GM12865 (cell line): ENCODE measurements at regions not wholly inside any gene's neighbourhood (a gene's known extent, or its start where the extent isn't known, plus 50 kb on each side); places are given as distances from the start of the nearest gene placed in this dataset.

Experiments used
- DNase-seq: peaks from one replicate; pipeline ENCODE4 v3.0.0; 2010; ENCODE audit warnings: low read depth
- H3K4me3 ChIP-seq: 2 replicates; pipeline ENCODE4 v1.5.1; 2011; ENCODE audit warnings: mild to moderate bottlenecking, low read depth, low read length, control low read depth
- TF ChIP-seq, protein P1 (sequence below): IDR thresholded peaks from 2 replicates; pipeline ENCODE4 v1.5.1; 2011; ENCODE audit warnings: low read length, control low read depth, low read depth, inconsistent platforms; ENCODE audit not compliant: insufficient read depth; ENCODE audit errors: missing control alignments

DNA sequence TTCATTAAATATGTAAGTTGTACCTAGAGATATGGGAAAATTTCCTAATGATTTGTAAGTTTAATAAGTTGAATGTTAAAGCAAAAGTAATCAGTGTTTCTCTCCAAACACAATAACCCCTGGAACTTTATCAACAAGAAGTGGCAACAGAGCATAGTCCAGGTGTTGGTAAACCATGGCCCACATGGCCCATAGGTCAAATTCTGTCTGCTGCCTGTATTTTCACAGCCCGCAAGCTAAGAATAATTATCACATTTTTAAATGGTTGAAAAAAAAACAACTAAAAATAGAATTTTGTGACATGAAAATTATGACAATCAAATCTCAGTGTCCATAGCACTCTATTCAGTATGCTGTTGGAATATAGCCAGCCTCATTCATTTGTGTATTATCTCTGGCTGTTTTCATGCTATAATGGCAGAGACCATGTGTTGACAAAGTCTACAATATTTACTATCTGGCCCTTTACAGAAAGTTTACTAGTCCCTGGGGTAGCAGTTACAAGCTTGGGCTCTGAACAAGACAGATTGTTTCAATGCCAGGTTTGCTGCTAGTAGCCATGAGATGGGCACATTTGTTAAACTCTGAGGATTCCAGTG, 395.8 kb downstream of the GASK1B start:
- DNase-seq: no peak
- no peak overlapping the region for H3K4me3 ChIP-seq
- TF ChIP-seq, protein P1, sequence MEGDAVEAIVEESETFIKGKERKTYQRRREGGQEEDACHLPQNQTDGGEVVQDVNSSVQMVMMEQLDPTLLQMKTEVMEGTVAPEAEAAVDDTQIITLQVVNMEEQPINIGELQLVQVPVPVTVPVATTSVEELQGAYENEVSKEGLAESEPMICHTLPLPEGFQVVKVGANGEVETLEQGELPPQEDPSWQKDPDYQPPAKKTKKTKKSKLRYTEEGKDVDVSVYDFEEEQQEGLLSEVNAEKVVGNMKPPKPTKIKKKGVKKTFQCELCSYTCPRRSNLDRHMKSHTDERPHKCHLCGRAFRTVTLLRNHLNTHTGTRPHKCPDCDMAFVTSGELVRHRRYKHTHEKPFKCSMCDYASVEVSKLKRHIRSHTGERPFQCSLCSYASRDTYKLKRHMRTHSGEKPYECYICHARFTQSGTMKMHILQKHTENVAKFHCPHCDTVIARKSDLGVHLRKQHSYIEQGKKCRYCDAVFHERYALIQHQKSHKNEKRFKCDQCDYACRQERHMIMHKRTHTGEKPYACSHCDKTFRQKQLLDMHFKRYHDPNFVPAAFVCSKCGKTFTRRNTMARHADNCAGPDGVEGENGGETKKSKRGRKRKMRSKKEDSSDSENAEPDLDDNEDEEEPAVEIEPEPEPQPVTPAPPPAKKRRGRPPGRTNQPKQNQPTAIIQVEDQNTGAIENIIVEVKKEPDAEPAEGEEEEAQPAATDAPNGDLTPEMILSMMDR: no peak

DNA sequence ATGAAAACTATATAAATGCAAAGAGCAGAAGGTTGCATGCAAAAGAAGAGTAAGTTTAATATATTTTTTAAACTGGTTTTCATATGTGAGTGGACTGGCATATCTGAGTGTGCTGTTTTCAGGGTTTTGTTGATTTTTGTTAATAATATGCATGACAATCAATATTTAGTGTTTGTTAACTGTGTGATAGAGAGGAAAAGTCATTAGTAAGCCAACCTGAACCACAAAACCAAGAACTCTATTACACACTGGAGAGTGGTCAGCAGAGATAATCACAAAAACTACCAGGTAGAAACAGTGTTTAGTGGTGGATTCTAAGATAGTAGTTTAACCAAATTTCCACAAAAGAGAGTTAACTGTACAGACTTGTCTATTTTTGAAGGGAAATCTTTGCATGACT, 396.9 kb downstream of the GASK1B start:
- no peak for DNase-seq
- H3K4me3 ChIP-seq: no peak overlapping the region
- TF ChIP-seq, protein P1: no peak

DNA sequence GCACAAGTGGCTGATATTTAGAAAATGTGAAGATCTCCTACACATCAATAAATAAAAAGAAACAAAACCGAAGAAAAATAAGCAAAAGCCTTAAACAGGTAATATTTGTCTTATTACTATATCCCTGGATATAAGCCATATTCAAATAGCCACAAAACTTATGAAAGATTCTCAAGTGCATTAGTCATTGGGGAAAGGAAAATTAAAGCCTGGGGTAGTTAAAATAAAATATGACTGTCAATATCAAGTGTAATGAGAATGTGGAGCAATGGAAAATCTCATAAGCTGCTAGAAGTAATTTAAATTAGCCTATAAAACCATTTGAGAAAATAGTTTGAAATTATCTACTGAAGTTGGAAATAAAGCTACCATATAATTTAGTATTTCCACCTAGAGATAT, 399.9 kb downstream of the GASK1B start:
- H3K4me3 ChIP-seq: no peak overlapping the region
- DNase-seq: no peak
- TF ChIP-seq, protein P1: no peak

DNA sequence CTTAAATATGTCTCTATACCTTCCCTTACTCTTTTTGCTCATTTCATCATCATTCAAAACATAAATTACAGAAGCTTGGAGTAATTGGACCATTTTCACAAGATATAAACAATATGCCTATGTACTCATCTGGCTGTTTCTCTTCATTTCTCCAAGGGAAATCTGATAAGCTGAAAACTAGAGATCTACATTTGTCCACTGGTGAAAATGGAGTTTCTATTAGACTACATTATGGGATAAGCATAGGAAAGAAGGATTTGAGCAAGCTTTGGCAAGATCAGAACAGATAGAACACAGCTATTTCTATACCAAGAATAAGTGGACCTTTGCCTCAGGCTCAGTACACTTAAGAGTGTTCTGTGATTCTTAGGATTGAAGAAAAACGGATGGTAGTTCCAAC, 404.4 kb downstream of the GASK1B start:
- H3K4me3 ChIP-seq: no peak overlapping the region
- no peak for DNase-seq
- TF ChIP-seq, protein P1: no peak

DNA sequence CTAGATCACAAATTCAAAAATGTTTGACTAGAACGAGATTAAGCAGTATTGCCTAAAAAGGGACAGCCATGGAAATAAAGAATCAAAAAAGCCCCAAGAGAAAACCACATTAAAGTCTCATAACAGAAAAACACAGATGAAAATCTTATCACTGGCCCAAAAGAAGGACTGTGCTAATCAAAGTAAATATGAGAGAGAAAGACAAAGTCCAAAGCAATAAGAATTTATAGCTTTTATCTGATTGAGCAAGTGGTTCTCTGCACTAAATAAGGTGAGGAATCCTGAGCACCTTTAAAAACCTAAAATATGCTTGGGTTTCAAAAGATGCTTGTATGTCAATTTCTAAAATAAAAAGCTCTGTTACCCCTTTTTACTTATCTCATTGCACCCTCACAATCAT, 409.3 kb downstream of the GASK1B start:
- TF ChIP-seq, protein P1: no peak
- H3K4me3 ChIP-seq: no peak overlapping the region
- DNase-seq: no peak

DNA sequence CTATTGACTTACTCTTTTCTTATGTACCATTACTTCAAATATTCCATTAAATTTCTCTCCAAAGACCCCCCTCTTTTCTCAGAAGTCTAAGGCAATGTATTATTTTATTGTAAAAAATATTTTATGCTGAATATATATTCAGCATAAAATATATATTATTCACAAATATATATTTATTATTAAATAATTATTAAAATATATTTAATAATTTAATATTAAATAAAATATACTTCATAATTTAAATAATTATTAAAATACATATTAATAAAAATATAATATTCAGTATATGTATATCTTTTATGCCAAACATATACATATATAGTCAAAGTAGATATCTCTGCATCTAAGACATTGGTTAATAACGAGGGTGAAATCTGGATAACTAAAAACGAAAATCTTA, 418.4 kb downstream of the GASK1B start:
- DNase-seq: no peak
- no peak overlapping the region for H3K4me3 ChIP-seq
- TF ChIP-seq, protein P1: no peak

DNA sequence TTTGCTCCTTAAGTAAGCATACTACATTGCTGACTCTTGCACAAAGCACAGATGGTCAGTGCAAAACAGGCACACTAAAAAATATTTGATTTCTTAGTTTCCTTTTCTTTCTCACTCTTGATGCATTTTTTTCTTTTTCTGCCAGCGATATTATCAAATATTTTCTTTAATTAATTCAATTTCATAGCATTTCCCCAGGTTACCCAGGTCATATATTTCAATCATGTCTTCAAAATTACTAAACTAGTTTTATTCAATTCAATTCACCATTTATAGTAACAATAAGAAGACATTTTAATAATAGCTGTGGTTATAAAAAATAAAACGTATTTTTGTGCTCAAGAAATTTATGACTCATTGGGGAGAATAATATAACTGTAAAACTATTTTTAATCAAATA, 421.2 kb downstream of the GASK1B start:
- TF ChIP-seq, protein P1: no peak
- no peak for DNase-seq
- H3K4me3 ChIP-seq: no peak overlapping the region
